ENCODE measurements at regions not wholly inside any gene's neighbourhood (a gene's known extent, or its start where the extent isn't known, plus 50 kb on each side); places are given as distances from the start of the nearest gene placed in this dataset.

DNA sequence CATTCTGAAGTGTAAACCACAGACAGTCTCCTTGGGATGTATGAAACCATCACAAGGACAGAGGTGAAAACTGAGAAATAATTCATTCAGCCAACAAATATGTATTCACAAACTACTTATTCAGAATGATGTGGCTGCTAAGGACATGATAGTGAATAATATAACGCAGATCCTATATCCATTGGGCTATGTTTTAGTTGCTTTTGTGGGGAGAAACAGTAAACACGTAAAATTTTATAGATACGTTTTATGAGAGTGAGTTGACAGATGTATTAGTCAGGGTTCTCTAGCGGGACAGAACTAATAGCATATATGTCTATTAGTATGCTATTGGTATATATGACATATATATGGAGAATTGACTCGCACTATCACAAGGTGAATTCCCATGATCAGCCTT, 402.5 kb downstream of the RFPL4B start:
- ChIA-PET POLR2A (no interaction called here), CTCF (no interaction called here), RAD21 (ENCODE audit: low non-redundant PET in 1 of 2, low total read pairs in 2 of 2, uncharacterized antibody in 2 of 2, unreplicated experiment in 2 of 2) (no interaction called here)
- no peak for TF ChIP-seq EZH2phosphoT487 (IDR thresholded peaks at IDR 0.05; ENCODE audit: borderline replicate concordance)
- TF ChIP-seq EGR1 (IDR thresholded peaks at IDR 0.05; ENCODE audit: low read depth) = no peak
- TF ChIP-seq EZH2 (IDR thresholded peaks at IDR 0.05) = no peak
- TF ChIP-seq ZFX (IDR thresholded peaks at IDR 0.05) = no peak
- TF ChIP-seq SP1 (IDR thresholded peaks at IDR 0.05; ENCODE audit: low read depth) = no peak
- no peak for TF ChIP-seq SRF (IDR thresholded peaks at IDR 0.05; ENCODE audit: low read depth)
- no peak for TF ChIP-seq SIN3A (IDR thresholded peaks at IDR 0.05; ENCODE audit: low read depth)
- TF ChIP-seq POLR2A (IDR thresholded peaks at IDR 0.05; ENCODE audit: borderline replicate concordance, extremely low read depth, insufficient read depth, insufficient read length) = no peak
- TF ChIP-seq POLR2AphosphoS5 (IDR thresholded peaks at IDR 0.05; ENCODE audit: low read depth, low read length) = no peak
- no peak for TF ChIP-seq TCF7L2 (IDR thresholded peaks at IDR 0.05; ENCODE audit: borderline replicate concordance, extremely low read depth, insufficient read depth, insufficient read length)
- no peak for TF ChIP-seq RAD21 (IDR thresholded peaks at IDR 0.05; ENCODE audit: low read depth)
- TF ChIP-seq, protein P1, sequence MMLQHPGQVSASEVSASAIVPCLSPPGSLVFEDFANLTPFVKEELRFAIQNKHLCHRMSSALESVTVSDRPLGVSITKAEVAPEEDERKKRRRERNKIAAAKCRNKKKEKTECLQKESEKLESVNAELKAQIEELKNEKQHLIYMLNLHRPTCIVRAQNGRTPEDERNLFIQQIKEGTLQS (IDR thresholded peaks at IDR 0.05) = no peak
- TF ChIP-seq FOSL1 (IDR thresholded peaks at IDR 0.05; ENCODE audit: low read depth) = no peak
- TF ChIP-seq, protein P2, sequence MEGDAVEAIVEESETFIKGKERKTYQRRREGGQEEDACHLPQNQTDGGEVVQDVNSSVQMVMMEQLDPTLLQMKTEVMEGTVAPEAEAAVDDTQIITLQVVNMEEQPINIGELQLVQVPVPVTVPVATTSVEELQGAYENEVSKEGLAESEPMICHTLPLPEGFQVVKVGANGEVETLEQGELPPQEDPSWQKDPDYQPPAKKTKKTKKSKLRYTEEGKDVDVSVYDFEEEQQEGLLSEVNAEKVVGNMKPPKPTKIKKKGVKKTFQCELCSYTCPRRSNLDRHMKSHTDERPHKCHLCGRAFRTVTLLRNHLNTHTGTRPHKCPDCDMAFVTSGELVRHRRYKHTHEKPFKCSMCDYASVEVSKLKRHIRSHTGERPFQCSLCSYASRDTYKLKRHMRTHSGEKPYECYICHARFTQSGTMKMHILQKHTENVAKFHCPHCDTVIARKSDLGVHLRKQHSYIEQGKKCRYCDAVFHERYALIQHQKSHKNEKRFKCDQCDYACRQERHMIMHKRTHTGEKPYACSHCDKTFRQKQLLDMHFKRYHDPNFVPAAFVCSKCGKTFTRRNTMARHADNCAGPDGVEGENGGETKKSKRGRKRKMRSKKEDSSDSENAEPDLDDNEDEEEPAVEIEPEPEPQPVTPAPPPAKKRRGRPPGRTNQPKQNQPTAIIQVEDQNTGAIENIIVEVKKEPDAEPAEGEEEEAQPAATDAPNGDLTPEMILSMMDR (IDR thresholded peaks at IDR 0.05 in 2 of 3, conservative IDR thresholded peaks at IDR 0.05 in 1 of 3; ENCODE audit: borderline replicate concordance in 1 of 3, insufficient read depth in 1 of 3, low read depth in 2 of 3, low read length in 2 of 3) = no peak
- no peak for TF ChIP-seq CBX3 (IDR thresholded peaks at IDR 0.05; ENCODE audit: low read depth)
- TF ChIP-seq JUND (IDR thresholded peaks at IDR 0.05) = no peak
- H4K20me1 ChIP-seq (ENCODE audit: insufficient read depth) = no peaks in the 10 kb centered on the region
- H3K27me3 ChIP-seq (ENCODE audit: insufficient read depth, low read length) = no peaks in the 10 kb centered on the region
- H3K27ac ChIP-seq (ENCODE audit: low read depth, low read length) = no peak overlapping the region
- no peak overlapping the region for H3K9ac ChIP-seq (ENCODE audit: low read length)
- H3K9me2 ChIP-seq (ENCODE audit: insufficient read depth) = no peaks in the 10 kb centered on the region
- no peaks in the 10 kb centered on the region for H3K79me2 ChIP-seq (ENCODE audit: insufficient read depth, low read length)
- intact Hi-C loops (cut with micrococcal nuclease) = no loop called here
- H2AFZ ChIP-seq (ENCODE audit: low read depth, low read length, poor library complexity, severe bottlenecking) = no peak overlapping the region
- H3K4me3 ChIP-seq (replicated peaks in 1 of 2; ENCODE audit: low read depth in 1 of 2, low read length in 2 of 2) = no peak overlapping the region
- ATAC-seq (no peak), DNase-seq (ENCODE audit: low read depth, low spot score) (no peak)
- no peaks in the 10 kb centered on the region for H3K9me3 ChIP-seq (ENCODE audit: control insufficient read depth in 1 of 2, insufficient read depth in 1 of 2, low read depth in 1 of 2, low read length in 2 of 2)
- no peaks in the 10 kb centered on the region for H3K4me1 ChIP-seq (ENCODE audit: control insufficient read depth in 1 of 2, insufficient read depth in 2 of 2, low read length in 2 of 2)
- no peaks in the 10 kb centered on the region for H3K36me3 ChIP-seq (ENCODE audit: control insufficient read depth in 1 of 2, insufficient read depth in 2 of 2, low read length in 2 of 2)
- BruUV-seq (replicated peaks) = no TSS peak
- H3K4me2 ChIP-seq (ENCODE audit: low read length) = no peak overlapping the region
